ENCODE measurements at regions not wholly inside any gene's neighbourhood (a gene's known extent, or its start where the extent isn't known, plus 50 kb on each side); places are given as distances from the start of the nearest gene placed in this dataset.

DNA sequence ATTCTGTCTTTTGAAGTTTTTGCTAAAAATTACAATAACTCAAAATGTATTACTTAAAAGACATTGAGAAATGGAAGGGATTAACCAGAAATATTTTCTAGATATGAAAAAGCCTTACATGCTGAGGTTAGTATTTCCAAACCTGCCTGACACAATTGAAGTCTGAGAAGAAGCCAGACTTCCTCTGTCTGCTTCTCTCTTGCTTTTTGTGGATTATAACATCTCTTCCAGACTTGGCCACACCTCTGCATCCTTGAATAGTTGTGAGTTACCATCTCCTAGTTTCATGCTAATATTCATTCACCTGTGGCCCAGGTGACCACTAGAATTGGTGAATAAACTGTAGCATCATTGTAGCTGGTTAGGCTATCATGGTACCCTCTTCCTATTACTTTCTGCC, 497.6 kb downstream of the SLC16A7 start:
- H3K4me1 Mint-ChIP-seq: no peaks in the 10 kb centered on the region
- DNase-seq (no peak), ATAC-seq (ENCODE audit: low read depth in 2 of 2) (no peak)
- peaks cover 0 to 10% (median 4%) of the 10 kb centered on the region in 7 donors for H3K9me3 Mint-ChIP-seq
- H3K27ac Mint-ChIP-seq: no peak overlapping the region
- no peak overlapping the region for H3K4me3 Mint-ChIP-seq
- no peaks in the 10 kb centered on the region for H3K27me3 Mint-ChIP-seq
- H3K36me3 Mint-ChIP-seq: no peaks in the 10 kb centered on the region

DNA sequence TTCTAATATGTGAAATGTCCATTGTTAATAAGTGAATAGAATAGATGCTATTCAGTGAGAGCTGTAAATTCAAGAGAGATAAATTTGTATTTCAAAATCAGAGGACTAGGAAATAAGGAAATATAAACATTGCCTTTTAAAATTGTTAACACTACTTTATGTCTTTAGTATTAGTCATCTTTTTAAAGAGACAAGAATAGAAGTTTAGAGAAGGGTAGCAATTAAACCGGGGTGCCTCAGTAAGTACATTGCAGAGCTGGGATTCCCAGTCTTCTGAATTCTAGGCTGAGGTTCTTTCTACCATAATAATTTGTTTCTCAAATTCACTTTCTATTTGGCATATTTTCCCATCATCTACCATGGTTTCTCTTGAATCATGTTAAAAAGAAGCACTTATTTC, 498.6 kb downstream of the SLC16A7 start:
- no peak overlapping the region for H3K27ac Mint-ChIP-seq
- H3K4me3 Mint-ChIP-seq: no peak overlapping the region
- H3K27me3 Mint-ChIP-seq: no peaks in the 10 kb centered on the region
- no peak for ATAC-seq (ENCODE audit: low read depth in 2 of 2)
- H3K4me1 Mint-ChIP-seq: no peaks in the 10 kb centered on the region
- no peak for DNase-seq
- peaks cover 0 to 16% (median 6%) of the 10 kb centered on the region in 7 donors for H3K9me3 Mint-ChIP-seq
- H3K36me3 Mint-ChIP-seq: no peaks in the 10 kb centered on the region

DNA sequence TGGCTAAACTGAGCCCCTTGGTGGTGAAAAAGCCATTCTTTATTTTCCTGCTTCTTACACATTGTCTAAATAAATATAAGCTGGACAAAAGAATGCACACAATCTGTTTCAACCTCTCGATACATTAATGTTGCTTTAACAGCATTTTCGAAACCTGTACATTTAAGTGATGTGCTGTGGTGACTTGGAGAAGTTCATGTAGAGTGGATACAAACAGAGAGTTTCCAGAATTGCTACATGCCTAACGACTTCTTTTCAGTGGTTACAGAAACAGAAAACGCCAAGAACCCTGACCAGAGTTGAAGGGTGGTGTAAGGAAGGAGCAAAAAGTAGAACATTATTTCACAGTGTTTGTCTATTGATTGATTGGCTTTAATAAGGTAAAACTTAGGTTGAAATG, 500.9 kb downstream of the SLC16A7 start:
- Mint-ChIP-seq H3K9me3 (peaks cover 0 to 24% (median 5%) of the 10 kb centered on the region in 7 donors), H3K4me3 (no peak overlapping the region), H3K27ac (no peak overlapping the region), H3K4me1 (no peaks in the 10 kb centered on the region), H3K27me3 (no peaks in the 10 kb centered on the region), H3K36me3 (no peaks in the 10 kb centered on the region)
- no peak for DNase-seq
- ATAC-seq (ENCODE audit: low read depth in 2 of 2): no peak

DNA sequence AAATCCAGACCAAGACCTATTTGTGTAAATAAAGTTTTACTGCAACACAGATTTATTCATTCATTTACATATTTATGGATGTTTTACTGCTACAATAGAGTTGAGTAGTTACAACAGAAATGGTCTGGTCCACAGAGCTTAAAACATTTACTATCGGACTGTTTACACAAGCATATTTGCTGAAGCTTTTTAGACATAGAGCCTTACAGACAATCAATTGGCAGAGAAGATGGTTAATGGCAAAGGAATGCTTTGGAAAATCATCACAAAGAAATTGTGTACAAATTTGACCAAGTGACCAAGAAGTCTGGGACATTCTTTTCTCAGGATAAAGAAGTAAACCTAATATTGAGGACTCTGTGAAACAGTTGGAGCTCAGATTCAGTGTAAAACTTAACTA, 504.3 kb downstream of the SLC16A7 start:
- ATAC-seq (ENCODE audit: low read depth in 2 of 2) (no peak), DNase-seq (no peak)
- H3K36me3 Mint-ChIP-seq: no peaks in the 10 kb centered on the region

DNA sequence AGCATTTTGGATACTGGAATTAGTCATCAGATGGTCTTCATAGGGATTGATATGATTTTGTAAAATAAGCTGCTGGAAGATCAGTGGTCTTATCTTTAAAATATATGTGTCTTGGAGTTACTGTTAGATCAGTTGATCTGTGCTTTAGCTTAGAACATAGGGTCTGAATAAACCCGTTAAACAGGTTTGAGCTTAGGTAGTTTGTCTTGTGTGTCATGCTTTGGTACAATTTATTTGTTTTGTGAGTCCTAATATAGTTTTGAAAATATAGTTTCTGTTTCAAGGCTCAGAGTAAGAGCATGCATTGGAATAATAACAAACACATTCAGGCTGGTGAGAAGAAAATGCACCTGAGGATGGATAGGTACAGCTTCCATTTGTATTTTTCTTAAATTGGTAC, 505.0 kb downstream of the SLC16A7 start:
- no peak for ATAC-seq (ENCODE audit: low read depth in 2 of 2)
- no peak overlapping the region for H3K4me3 Mint-ChIP-seq

More for the DNA sequence above, 504.3 kb downstream of the SLC16A7 start:
- Mint-ChIP-seq H3K27me3 (no peaks in the 10 kb centered on the region), H3K9me3 (peaks cover 0 to 24% (median 4%) of the 10 kb centered on the region in 7 donors), H3K4me3 (no peak overlapping the region), H3K4me1 (no peaks in the 10 kb centered on the region), H3K27ac (no peak overlapping the region)

DNA sequence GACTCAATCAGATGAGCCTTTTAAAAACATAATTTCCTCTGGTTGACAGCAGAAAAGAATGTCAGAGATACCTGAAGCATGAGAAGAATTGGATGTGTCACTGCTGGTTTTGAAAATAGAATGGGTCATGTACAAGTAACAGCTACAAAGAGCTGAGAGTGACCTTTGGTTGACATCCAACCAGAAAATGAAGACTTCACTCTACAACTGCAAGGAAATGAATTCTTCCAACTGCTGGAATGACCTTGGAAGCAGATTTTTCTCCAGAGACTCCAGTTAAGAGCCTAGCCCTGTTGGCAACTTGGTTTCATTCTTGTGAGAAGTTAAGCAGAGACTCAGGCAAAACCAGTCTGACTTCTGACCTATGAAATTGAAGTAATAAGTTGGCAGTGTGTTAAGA, 505.9 kb downstream of the SLC16A7 start:
- no peaks in the 10 kb centered on the region for H3K4me1 Mint-ChIP-seq
- no peak overlapping the region for H3K4me3 Mint-ChIP-seq
- peaks cover 0 to 24% (median 4%) of the 10 kb centered on the region in 7 donors for H3K9me3 Mint-ChIP-seq
- H3K36me3 Mint-ChIP-seq: no peaks in the 10 kb centered on the region
- no peaks in the 10 kb centered on the region for H3K27me3 Mint-ChIP-seq
- H3K27ac Mint-ChIP-seq: no peak overlapping the region
- ATAC-seq (ENCODE audit: low read depth in 2 of 2) (no peak), DNase-seq (no peak)

More for the DNA sequence above, 505.0 kb downstream of the SLC16A7 start:
- H3K27ac Mint-ChIP-seq: no peak overlapping the region
- no peaks in the 10 kb centered on the region for H3K4me1 Mint-ChIP-seq
- H3K36me3 Mint-ChIP-seq: no peaks in the 10 kb centered on the region
- H3K9me3 Mint-ChIP-seq: peaks cover 0 to 24% (median 4%) of the 10 kb centered on the region in 7 donors
- DNase-seq: no peak
- H3K27me3 Mint-ChIP-seq: no peaks in the 10 kb centered on the region

DNA sequence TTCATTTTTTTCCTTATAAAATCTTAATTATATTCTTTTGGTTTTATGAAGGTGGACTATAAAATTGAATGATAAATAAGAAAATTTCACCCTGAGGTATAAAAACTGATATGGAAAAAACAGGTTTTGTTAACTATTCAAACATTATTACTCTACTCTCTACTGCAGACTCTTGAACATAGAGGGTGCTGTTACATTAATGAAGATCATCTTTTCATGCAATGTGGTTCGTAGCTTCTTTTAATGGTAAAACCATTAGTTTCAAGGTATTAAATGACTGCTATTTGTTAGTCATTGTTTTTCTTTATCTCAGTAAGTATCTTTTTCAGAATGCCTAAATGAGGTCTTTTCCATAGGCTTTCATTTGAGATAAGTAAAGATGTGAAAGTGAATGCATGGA, 510.4 kb downstream of the SLC16A7 start:
- peaks cover 0 to 9% (median 0%) of the 10 kb centered on the region in 7 donors for H3K9me3 Mint-ChIP-seq
- no peaks in the 10 kb centered on the region for H3K36me3 Mint-ChIP-seq
- H3K27me3 Mint-ChIP-seq: no peaks in the 10 kb centered on the region
- no peak overlapping the region for H3K4me3 Mint-ChIP-seq
- H3K4me1 Mint-ChIP-seq: no peaks in the 10 kb centered on the region
- ATAC-seq (ENCODE audit: low read depth in 2 of 2) (no peak), DNase-seq (no peak)
- no peak overlapping the region for H3K27ac Mint-ChIP-seq

DNA sequence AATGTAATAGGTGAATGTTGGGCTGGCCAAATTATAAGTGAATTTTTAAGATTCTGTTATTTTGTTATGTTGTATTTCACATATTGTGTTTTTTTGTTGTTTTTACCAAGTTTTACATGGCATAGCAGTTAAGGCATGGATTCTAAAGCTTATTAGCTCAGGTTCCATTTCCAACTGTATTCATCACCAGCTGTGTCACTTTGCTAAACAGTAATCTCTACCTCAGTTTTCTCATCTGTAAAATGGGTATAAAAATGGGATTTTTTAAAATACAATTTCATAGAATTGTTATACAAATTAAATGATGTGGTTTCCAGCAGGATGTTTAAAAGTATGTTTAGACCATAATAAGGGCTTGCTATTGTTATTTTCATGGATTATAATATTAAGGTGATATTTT, 512.2 kb downstream of the SLC16A7 start:
- no peaks in the 10 kb centered on the region for H3K36me3 Mint-ChIP-seq
- no peaks in the 10 kb centered on the region for H3K27me3 Mint-ChIP-seq
- H3K4me3 Mint-ChIP-seq: no peak overlapping the region
- ATAC-seq (ENCODE audit: low read depth in 2 of 2) (no peak), DNase-seq (no peak)
- no peaks in the 10 kb centered on the region for H3K4me1 Mint-ChIP-seq
- H3K9me3 Mint-ChIP-seq: peaks cover 0 to 9% (median 0%) of the 10 kb centered on the region in 7 donors
- no peak overlapping the region for H3K27ac Mint-ChIP-seq

DNA sequence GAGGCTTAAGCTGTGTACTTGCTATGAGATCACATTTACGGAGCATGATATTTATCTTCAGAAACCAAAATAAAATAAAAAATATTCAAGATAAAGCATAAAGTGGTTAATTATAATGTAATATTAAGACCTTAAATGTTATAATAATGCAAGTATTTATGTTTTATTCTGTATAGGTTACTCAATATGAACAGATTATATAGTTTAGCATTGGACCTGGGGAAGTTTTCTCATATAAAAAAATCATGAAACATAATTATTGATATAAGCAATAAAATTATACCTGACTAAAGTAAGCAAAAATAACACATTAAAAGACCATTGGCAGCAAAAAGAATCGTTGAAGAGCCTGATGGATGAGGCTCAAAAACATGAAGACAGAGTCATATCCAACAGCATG, 516.2 kb downstream of the SLC16A7 start:
- no peak overlapping the region for H3K4me3 Mint-ChIP-seq
- H3K27ac Mint-ChIP-seq: no peak overlapping the region
- no peaks in the 10 kb centered on the region for H3K27me3 Mint-ChIP-seq
- H3K9me3 Mint-ChIP-seq: peaks cover 0 to 12% (median under 1%) of the 10 kb centered on the region in 7 donors
- DNase-seq (no peak), ATAC-seq (ENCODE audit: low read depth in 2 of 2) (no peak)
- H3K4me1 Mint-ChIP-seq: no peaks in the 10 kb centered on the region
- H3K36me3 Mint-ChIP-seq: no peaks in the 10 kb centered on the region

DNA sequence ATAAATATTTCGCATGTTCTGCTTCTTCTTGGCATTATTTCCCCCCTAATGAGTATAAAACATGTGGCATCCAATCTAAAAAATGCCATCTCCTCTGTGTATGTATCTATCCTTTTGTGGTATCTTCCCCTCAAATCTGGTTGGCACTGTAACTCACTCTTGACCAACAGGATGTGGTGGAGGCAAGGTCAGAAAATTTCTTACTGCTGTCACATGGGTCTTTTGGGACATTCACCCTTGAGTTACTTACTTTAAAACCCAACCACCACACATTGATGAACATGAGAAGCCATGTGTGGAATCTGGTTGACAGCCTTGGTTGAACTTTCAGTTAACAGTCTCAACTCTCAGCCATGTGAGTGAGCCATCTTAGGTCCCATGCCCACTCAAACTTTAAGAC, 516.9 kb downstream of the SLC16A7 start:
- Mint-ChIP-seq H3K4me1 (no peaks in the 10 kb centered on the region), H3K36me3 (no peaks in the 10 kb centered on the region), H3K27me3 (no peaks in the 10 kb centered on the region), H3K9me3 (peaks cover 0 to 12% (median 3%) of the 10 kb centered on the region in 7 donors), H3K4me3 (no peak overlapping the region), H3K27ac (no peak overlapping the region)
- no peak for ATAC-seq (ENCODE audit: low read depth in 2 of 2)
- DNase-seq: no peak

DNA sequence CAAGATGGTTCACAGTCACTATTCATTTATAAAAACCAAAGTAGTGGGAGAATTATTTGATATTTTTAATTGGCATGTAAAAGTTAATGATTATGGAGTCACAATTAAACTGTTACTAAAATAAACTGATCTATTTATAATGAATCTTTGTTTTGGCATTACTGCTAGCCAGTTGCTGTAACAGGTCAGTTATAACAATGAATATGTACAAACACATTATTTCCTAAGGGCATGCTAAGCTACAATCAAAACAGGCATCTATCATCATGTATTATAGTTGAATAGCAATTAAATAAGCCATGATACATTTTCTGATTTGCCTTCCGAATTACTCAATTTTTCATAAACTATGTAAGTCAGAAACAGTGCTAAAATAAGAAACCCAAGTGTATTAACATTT, 518.3 kb downstream of the SLC16A7 start:
- Mint-ChIP-seq H3K27me3 (no peaks in the 10 kb centered on the region), H3K4me1 (no peaks in the 10 kb centered on the region), H3K36me3 (no peaks in the 10 kb centered on the region), H3K9me3 (peaks cover 0 to 10% (median 3%) of the 10 kb centered on the region in 7 donors), H3K4me3 (no peak overlapping the region), H3K27ac (no peak overlapping the region)
- DNase-seq: no peak
- no peak for ATAC-seq (ENCODE audit: low read depth in 2 of 2)

DNA sequence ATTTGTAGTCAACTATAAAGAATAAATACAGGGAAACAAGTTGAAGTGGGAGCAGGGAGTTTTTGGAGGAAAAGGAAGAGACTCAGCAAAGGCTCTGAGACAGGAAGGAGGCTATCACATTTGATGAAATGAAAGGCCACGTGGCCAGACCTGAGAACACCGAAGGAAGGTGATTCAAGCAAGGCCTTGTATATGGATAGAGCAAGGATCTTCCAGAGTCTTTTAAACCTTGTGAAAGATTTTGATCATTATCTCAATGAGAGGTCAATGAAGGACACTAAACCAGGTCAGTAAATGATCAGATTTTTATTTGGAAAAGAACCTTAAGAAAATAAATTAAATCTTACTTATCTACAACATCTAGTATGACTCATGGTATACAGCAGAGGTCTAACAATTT, 523.5 kb downstream of the SLC16A7 start:
- DNase-seq (no peak), ATAC-seq (ENCODE audit: low read depth in 2 of 2) (no peak)
- Mint-ChIP-seq H3K27me3 (no peaks in the 10 kb centered on the region), H3K36me3 (no peaks in the 10 kb centered on the region), H3K4me3 (no peak overlapping the region), H3K27ac (no peak overlapping the region), H3K9me3 (peaks cover 0 to 11% (median 4%) of the 10 kb centered on the region in 7 donors), H3K4me1 (no peaks in the 10 kb centered on the region)

DNA sequence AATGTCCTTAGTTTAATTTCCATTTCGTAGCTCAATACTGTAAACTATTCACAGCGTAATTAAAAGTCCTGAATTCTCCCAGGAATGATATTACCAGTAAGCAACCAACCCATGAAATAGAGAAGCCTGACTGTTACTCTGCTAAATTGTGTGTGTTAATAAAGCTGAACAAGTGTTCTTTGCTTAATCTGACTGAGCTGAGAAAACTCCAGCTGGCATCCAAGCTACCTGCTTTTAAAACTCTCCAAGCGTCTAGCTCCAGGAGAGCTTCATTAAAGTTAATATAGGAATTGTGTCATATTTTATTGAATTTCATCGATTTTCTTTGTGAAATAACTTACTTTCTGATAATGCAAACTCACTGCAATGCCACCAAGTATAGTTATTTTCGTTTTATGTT, 524.4 kb downstream of the SLC16A7 start:
- no peaks in the 10 kb centered on the region for H3K27me3 Mint-ChIP-seq
- H3K36me3 Mint-ChIP-seq: no peaks in the 10 kb centered on the region
- H3K27ac Mint-ChIP-seq: no peak overlapping the region
- ATAC-seq (ENCODE audit: low read depth in 2 of 2): no peak
- H3K4me1 Mint-ChIP-seq: no peaks in the 10 kb centered on the region
- DNase-seq: no peak
- H3K9me3 Mint-ChIP-seq: peaks cover 2 to 11% (median 5%) of the 10 kb centered on the region in 7 donors
- no peak overlapping the region for H3K4me3 Mint-ChIP-seq

DNA sequence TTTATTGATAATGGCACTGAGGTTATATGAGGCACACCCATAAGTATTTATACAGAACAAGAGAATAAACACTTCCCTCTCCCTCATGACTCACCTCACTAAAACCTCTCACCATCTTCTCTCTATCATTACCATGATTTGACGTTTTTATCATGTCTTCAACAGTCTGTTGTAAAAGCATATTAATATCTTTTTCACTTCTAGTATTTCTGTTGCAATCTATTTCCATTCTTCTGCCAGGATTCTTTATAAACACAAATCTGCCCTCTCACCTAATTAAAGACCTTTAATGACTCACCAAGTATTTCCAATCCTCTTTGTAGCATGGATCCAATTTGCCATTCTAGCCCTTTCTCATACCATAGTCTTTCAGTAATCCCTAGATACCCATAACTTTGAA, 527.7 kb downstream of the SLC16A7 start:
- no peak overlapping the region for H3K4me3 Mint-ChIP-seq
- ATAC-seq (ENCODE audit: low read depth in 2 of 2): no peak
- H3K27me3 Mint-ChIP-seq: no peaks in the 10 kb centered on the region
- H3K27ac Mint-ChIP-seq: no peak overlapping the region
- no peaks in the 10 kb centered on the region for H3K36me3 Mint-ChIP-seq
- H3K4me1 Mint-ChIP-seq: no peaks in the 10 kb centered on the region
- H3K9me3 Mint-ChIP-seq: peaks cover 2 to 11% (median 9%) of the 10 kb centered on the region in 7 donors
- no peak for DNase-seq

DNA sequence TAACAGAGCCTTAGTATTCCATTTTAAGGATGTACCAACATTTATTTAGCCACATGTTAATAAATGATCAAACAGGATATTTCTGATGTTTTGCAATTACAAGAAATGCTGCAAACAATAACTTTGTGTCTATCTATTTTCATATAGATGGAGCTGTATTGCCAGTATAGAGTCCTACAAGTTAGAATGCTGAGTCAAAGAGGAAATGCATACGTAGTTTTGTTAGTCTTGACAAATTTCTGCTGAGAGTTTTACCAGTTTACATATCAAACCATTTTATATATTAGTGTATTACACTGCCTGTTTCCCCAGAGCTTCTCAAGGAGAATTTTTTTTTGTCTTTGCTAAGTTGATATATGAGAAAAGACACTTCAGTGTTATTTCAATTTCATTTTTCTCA, 541.7 kb downstream of the SLC16A7 start:
- no peaks in the 10 kb centered on the region for H3K36me3 Mint-ChIP-seq
- peaks cover 0 to 3% (median 0%) of the 10 kb centered on the region in 7 donors for H3K9me3 Mint-ChIP-seq

More for the DNA sequence above, 541.7 kb downstream of the SLC16A7 start:
- DNase-seq (no peak), ATAC-seq (ENCODE audit: low read depth in 2 of 2) (no peak)
- Mint-ChIP-seq H3K27ac (no peak overlapping the region), H3K27me3 (no peaks in the 10 kb centered on the region), H3K4me3 (no peak overlapping the region), H3K4me1 (no peaks in the 10 kb centered on the region)
